Keratinocyte (primary cell): ENCODE measurements at regions not wholly inside any gene's neighbourhood (a gene's known extent, or its start where the extent isn't known, plus 50 kb on each side); places are given as distances from the start of the nearest gene placed in this dataset.

ENCODE experiments used
- CTCF ChIP-seq, 3 experiments: IDR thresholded peaks in 1 of 3; conservative IDR thresholded peaks in 1 of 3; optimal IDR thresholded peaks in 1 of 3; 2 replicates in 2 of 3; 3 replicates in 1 of 3; pipeline versions ENCODE3 to v1.5.1; 2011; ENCODE audit warnings: low read length in 3 of 3, mild to moderate bottlenecking in 3 of 3, moderate library complexity in 2 of 3, control low read depth in 1 of 3, inconsistent platforms in 1 of 3; ENCODE audit not compliant: insufficient read depth in 2 of 3; ENCODE audit errors: extremely low read depth in 1 of 3
- EZH2 ChIP-seq: IDR thresholded peaks from one replicate; pipeline ENCODE4 v1.6.1; 2012; ENCODE audit warnings: inconsistent platforms, mild to moderate bottlenecking, low read length, moderate library complexity

- TF ChIP-seq CTCF (optimal IDR thresholded peaks at IDR 0.05 in 1 of 3, IDR thresholded peaks at IDR 0.05 in 1 of 3, conservative IDR thresholded peaks at IDR 0.05 in 1 of 3; ENCODE audit: extremely low read depth in 1 of 3, insufficient read depth in 2 of 3, low read length in 3 of 3) (no peak), EZH2 (no peak)
These were observed 256.4 kb downstream of the SP3 start for GRCh38 chr2:173708806-173709205.
